HG03520 (cell line): ENCODE measurements at regions not wholly inside any gene's neighbourhood (a gene's known extent, or its start where the extent isn't known, plus 50 kb on each side); places are given as distances from the start of the nearest gene placed in this dataset.
A peak's percentile ranks its signal among the peaks of the same experiment; 100 is the strongest.

Experiments used
- ATAC-seq: cut with Tn5 transposase; IDR thresholded peaks from one replicate; pipeline ENCODE4 v1.9.1; 2021; ENCODE audit warnings: mild to moderate bottlenecking, moderate library complexity; ENCODE audit not compliant: unreplicated experiment

GRCh38 chr6:53744321-53744720, 50.5 kb upstream of the LRRC1 start:
- no peak for ATAC-seq

- no peak for ATAC-seq
Observed at GRCh38 chr6:53741034-53741823, 53.6 kb upstream of the LRRC1 start.

DNA sequence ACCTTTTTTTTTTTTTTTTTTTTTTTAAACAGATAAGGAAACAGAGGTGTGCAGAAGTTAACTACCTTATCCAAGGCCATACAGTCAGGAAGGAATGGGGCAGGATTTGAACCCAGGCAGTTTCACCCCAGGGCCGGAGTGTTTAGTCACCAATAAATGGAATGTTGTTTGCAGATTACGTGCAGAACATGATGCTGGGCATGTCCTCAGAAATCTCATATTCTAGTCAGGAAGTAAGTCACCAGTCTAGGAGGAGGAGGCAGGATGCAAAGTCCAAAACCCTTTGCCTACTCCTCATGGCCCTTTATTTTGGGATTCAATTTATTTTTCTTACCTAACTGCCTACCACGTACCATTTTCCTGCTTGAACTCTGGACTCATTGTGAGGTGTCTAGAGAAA, 57.1 kb upstream of the LRRC1 start:
- no peak for ATAC-seq

- ATAC-seq = no peak
Observed at GRCh38 chr6:53735896-53736295, 58.9 kb upstream of the LRRC1 start.

DNA sequence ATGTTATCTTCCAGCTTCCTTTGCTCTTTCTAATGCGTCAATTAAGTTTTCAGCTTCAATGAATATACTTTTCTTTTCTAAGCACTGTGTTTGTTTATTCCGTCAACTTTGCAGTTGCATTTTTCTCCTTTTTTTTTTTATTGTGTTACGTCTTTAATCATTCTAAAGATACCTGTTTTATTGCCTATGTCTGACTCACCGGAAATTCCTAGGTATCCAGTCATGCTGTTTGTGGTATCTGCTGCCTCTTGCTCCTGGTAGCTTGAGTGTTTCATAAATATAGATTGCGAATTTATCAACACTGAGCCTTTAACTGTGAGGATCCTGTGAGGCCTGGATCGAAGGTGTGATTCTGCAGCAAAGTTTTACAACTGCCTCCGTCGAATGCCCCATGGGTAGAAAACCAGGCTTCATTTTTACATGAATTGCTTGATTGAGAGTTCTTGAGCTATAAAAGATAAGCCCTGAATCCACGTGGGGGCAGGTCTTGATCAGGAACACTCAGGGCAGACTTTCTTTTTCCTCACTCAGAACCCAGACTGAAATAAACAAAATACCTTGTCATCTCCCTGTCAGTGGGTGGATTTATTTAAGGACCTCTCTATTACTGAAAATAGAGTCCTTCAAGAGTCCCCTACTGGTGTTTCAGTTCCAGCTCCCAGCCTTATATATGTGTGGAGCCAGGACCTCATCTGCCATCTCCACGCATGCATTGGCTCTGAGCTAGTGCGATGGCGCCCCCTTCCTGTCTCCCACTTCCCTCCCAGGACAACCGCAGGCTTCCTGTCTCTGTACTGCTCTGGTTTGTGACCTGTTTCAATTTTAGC, 60.1 kb upstream of the LRRC1 start:
- no peak for ATAC-seq

DNA sequence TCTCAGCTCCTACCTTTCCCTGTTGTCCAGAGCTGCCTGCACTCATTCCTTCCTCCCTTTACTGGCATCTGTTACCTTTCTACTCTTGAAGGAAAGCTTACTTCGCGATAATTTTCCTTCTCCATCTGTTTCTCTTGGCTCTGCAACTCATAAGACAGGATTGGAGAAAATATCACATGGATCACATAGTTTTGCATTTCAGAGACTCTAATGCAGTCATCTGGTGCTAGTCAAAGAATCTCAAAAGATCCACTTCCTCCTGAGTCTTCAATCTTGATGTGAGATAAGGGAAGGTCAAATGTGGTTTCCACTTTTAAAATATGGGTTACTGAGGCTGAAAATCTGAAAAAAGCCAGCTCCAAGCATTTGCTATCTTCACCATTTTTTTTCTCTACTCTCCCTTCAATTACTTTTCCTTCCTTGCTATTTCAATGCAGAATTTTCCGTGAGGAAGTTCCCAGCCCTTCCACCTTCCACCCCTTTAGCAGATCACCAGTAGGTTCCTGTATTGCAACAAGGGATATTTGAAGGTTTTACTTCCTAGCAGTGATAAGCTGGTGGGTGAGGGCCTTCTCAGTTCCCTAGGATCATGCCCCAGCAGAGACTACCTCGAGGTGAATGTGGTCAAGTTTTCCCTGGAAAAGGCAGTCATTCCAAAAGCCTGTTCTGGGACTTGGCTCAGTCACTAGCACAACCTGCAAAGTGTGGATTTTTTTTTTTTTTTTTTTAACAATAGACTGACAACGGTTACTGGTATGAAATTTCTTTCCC, 62.8 kb upstream of the LRRC1 start:
- no peak for ATAC-seq

GRCh38 chr6:53730767-53731166, 64.0 kb upstream of the LRRC1 start:
- ATAC-seq = no peak

- ATAC-seq = peak; percentile 67
Observed at GRCh38 chr6:53728570-53729194, 63.1 kb upstream of the KLHL31 start.

DNA sequence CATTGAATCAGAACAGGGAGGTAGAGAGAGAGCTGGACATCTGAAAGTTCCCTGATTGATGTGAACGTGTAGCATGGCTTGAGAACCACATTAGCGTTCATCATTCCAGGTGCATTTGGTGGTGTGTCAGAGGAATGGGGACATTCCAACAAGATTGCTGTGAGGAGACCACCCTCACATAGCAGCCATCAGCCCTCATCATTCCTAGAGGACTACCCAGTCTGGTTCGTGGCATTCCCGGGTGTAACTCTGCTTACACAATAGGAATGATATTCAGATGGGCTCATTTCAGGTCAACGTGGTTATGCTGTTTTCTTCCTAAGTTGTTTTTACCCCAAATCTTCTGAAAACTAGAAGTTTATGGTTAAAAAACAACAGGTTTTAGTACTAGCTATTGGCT, 62.2 kb upstream of the KLHL31 start:
- no peak for ATAC-seq

- ATAC-seq = peak; percentile 66
Observed at GRCh38 chr6:53725791-53726575, 60.4 kb upstream of the KLHL31 start.

GRCh38 chr6:53724501-53724900, 58.9 kb upstream of the KLHL31 start:
- ATAC-seq = no peak

GRCh38 chr6:53723331-53723730, 57.8 kb upstream of the KLHL31 start:
- no peak for ATAC-seq

DNA sequence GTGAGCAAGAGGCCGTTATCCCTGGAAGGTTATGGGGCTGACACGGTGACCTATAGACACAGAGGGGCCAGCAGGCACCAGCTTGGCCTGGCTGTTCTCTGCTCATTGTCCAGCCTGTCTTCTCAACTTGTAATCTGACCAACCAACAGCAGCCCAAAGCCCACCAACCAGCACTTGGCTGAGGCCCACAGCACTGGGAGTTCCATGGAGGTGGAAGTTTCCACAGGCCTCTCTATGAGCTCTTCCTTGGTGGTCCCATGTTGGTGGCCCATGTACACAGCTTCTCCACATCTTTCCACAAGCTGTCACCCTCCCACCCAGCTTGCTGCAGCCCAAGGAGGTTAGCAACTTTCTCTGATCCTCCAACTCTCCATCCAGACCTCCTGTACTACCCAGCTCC, 56.2 kb upstream of the KLHL31 start:
- no peak for ATAC-seq

DNA sequence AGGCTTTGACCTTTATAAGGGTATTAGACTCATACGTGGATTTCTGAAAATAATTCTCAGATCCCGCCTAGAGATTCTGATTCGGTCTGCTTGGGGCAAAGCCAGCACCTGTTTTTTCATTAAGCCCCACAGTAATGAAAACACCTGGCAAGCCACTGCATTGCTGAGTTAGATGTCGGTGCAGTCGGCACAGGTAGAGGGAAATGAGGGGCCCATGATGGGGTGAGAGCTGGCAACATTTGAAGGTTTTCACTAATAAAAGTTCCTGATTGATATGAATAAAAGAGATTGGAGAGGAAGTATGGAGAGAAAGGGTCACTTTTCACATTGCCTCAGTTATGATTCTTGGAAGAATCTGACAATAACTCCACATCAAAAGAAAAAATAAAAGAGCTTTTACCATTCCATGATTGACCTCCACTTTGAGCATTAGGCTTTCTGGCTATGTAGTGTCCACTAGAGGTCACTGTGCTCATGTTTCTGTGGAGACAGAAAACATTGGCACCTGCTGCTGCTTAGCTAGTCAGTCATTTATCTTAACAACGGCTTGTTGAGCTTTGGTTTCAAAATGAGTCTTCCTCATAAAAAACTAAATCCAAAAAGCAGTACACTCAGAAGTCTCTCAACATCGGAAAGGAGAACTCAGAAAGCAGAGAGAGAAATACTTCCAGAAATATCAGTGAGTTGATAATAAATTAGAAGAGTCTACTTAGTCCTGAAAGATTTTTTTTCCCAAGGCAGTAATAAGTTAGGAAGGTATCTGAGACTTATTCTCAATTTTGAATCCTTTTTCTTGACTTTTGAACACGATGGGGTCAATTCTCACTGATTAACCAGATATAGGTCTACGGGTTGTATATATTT, 53.3 kb upstream of the KLHL31 start:
- ATAC-seq = peak; percentile 94

DNA sequence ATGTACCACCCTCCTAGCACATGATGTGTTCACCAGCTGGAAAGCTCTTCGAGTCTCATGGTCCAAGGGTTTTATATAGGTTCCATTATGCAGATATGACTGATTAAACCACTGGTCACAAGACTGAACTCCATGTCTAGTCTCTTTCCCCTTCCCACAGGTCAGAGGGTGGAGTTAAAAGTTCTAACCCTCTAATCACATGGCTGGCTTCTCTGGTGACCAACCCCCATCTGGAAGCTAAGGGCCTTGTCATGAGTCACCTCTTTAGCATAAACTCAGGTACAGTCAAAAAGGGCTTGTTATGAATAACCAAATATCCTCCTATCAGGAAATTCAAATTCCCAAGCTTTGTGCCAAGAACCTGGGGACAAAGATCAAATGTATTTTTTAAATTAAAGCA, 52.0 kb upstream of the KLHL31 start:
- ATAC-seq = no peak

DNA sequence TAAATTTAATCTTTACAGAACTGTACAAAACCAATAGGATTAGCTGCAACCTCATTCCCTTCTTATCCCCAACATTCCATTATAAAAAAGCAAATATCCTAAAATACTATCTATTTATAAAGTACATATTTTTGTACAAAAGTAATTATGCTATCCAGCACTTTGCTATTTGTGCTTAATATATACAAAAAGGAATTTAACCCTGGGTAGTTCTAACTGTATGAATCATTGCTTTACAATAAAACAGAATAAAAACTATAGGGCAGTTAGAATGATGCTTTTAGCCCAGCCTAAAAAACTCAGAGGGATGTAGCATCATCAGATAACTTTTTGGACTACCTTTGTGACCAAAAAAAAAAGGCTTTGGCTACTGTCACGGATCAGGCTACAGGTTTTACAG, 49.9 kb upstream of the KLHL31 start:
- ATAC-seq = no peak
